ENCODE measurements at regions not wholly inside any gene's neighbourhood (a gene's known extent, or its start where the extent isn't known, plus 50 kb on each side); places are given as distances from the start of the nearest gene placed in this dataset.

- H3K36me3 ChIP-seq (ENCODE audit: insufficient read depth, low read length) = no peaks in the 10 kb centered on the region
- no peaks in the 10 kb centered on the region for H3K27me3 ChIP-seq (ENCODE audit: control insufficient read depth, insufficient read depth, low read length)
- no peaks in the 10 kb centered on the region for H3K9me3 ChIP-seq (replicated peaks; ENCODE audit: low read length)
- H3K4me2 ChIP-seq (ENCODE audit: low read length) = no peak overlapping the region
- no peak overlapping the region for H3K4me3 ChIP-seq (ENCODE audit: low read length)
- no peak overlapping the region for H3K9ac ChIP-seq (ENCODE audit: low read depth, low read length)
- H3K4me1 ChIP-seq (ENCODE audit: control insufficient read depth, insufficient read depth, low read length) = no peaks in the 10 kb centered on the region
Measured at GRCh38 chr21:22630953-22631465, 1632.8 kb downstream of the NCAM2 start.

- Histone ChIP-seq H3K36me3 (ENCODE audit: insufficient read depth, low read length) (no peaks in the 10 kb centered on the region), H3K4me2 (ENCODE audit: low read length) (no peak overlapping the region), H3K4me1 (ENCODE audit: control insufficient read depth, insufficient read depth, low read length) (no peaks in the 10 kb centered on the region), H3K27me3 (ENCODE audit: control insufficient read depth, insufficient read depth, low read length) (no peaks in the 10 kb centered on the region), H3K9me3 (replicated peaks; ENCODE audit: low read length) (no peaks in the 10 kb centered on the region), H3K9ac (ENCODE audit: low read depth, low read length) (no peak overlapping the region), H3K4me3 (ENCODE audit: low read length) (no peak overlapping the region)
Measured at GRCh38 chr21:22632176-22632575, 1634.0 kb downstream of the NCAM2 start.

- Histone ChIP-seq H3K27me3 (ENCODE audit: control insufficient read depth, insufficient read depth, low read length) (no peaks in the 10 kb centered on the region), H3K9ac (ENCODE audit: low read depth, low read length) (no peak overlapping the region), H3K4me2 (ENCODE audit: low read length) (no peak overlapping the region), H3K4me1 (ENCODE audit: control insufficient read depth, insufficient read depth, low read length) (no peaks in the 10 kb centered on the region), H3K9me3 (replicated peaks; ENCODE audit: low read length) (no peaks in the 10 kb centered on the region), H3K36me3 (ENCODE audit: insufficient read depth, low read length) (no peaks in the 10 kb centered on the region), H3K4me3 (ENCODE audit: low read length) (no peak overlapping the region)
Measured at GRCh38 chr21:22649246-22649645, 1651.0 kb downstream of the NCAM2 start.

GRCh38 chr21:22650226-22650625 is 1652.0 kb downstream of the NCAM2 start:
- no peaks in the 10 kb centered on the region for H3K27me3 ChIP-seq (ENCODE audit: control insufficient read depth, insufficient read depth, low read length)
- H3K4me3 ChIP-seq (ENCODE audit: low read length) = no peak overlapping the region
- H3K4me2 ChIP-seq (ENCODE audit: low read length) = no peak overlapping the region
- no peaks in the 10 kb centered on the region for H3K9me3 ChIP-seq (replicated peaks; ENCODE audit: low read length)
- no peak overlapping the region for H3K9ac ChIP-seq (ENCODE audit: low read depth, low read length)
- no peaks in the 10 kb centered on the region for H3K4me1 ChIP-seq (ENCODE audit: control insufficient read depth, insufficient read depth, low read length)
- no peaks in the 10 kb centered on the region for H3K36me3 ChIP-seq (ENCODE audit: insufficient read depth, low read length)

- no peaks in the 10 kb centered on the region for H3K9me3 ChIP-seq (replicated peaks; ENCODE audit: low read length)
- no peaks in the 10 kb centered on the region for H3K36me3 ChIP-seq (ENCODE audit: insufficient read depth, low read length)
- no peaks in the 10 kb centered on the region for H3K27me3 ChIP-seq (ENCODE audit: control insufficient read depth, insufficient read depth, low read length)
- H3K4me3 ChIP-seq (ENCODE audit: low read length) = no peak overlapping the region
- no peaks in the 10 kb centered on the region for H3K4me1 ChIP-seq (ENCODE audit: control insufficient read depth, insufficient read depth, low read length)
- H3K9ac ChIP-seq (ENCODE audit: low read depth, low read length) = no peak overlapping the region
- H3K4me2 ChIP-seq (ENCODE audit: low read length) = no peak overlapping the region
Measured at GRCh38 chr21:22657781-22658180, 1659.6 kb downstream of the NCAM2 start.

- no peak overlapping the region for H3K9ac ChIP-seq (ENCODE audit: low read depth, low read length)
- no peaks in the 10 kb centered on the region for H3K36me3 ChIP-seq (ENCODE audit: insufficient read depth, low read length)
- H3K9me3 ChIP-seq (replicated peaks; ENCODE audit: low read length) = no peaks in the 10 kb centered on the region
- H3K4me3 ChIP-seq (ENCODE audit: low read length) = no peak overlapping the region
- no peaks in the 10 kb centered on the region for H3K27me3 ChIP-seq (ENCODE audit: control insufficient read depth, insufficient read depth, low read length)
- no peaks in the 10 kb centered on the region for H3K4me1 ChIP-seq (ENCODE audit: control insufficient read depth, insufficient read depth, low read length)
- H3K4me2 ChIP-seq (ENCODE audit: low read length) = no peak overlapping the region
Measured at GRCh38 chr21:22670148-22670547, 1671.9 kb downstream of the NCAM2 start.

- Histone ChIP-seq H3K9ac (ENCODE audit: low read depth, low read length) (no peak overlapping the region), H3K9me3 (replicated peaks; ENCODE audit: low read length) (peaks cover 3% of the 10 kb centered on the region), H3K4me3 (ENCODE audit: low read length) (no peak overlapping the region), H3K27me3 (ENCODE audit: control insufficient read depth, insufficient read depth, low read length) (no peaks in the 10 kb centered on the region), H3K4me1 (ENCODE audit: control insufficient read depth, insufficient read depth, low read length) (no peaks in the 10 kb centered on the region), H3K36me3 (ENCODE audit: insufficient read depth, low read length) (no peaks in the 10 kb centered on the region), H3K4me2 (ENCODE audit: low read length) (no peak overlapping the region)
Measured at GRCh38 chr21:22679207-22679606, 1681.0 kb downstream of the NCAM2 start.

- H3K4me1 ChIP-seq (ENCODE audit: control insufficient read depth, insufficient read depth, low read length) = no peaks in the 10 kb centered on the region
- no peak overlapping the region for H3K4me3 ChIP-seq (ENCODE audit: low read length)
- no peaks in the 10 kb centered on the region for H3K36me3 ChIP-seq (ENCODE audit: insufficient read depth, low read length)
- H3K27me3 ChIP-seq (ENCODE audit: control insufficient read depth, insufficient read depth, low read length) = no peaks in the 10 kb centered on the region
- no peak overlapping the region for H3K9ac ChIP-seq (ENCODE audit: low read depth, low read length)
- H3K4me2 ChIP-seq (ENCODE audit: low read length) = no peak overlapping the region
- H3K9me3 ChIP-seq (replicated peaks; ENCODE audit: low read length) = no peaks in the 10 kb centered on the region
Measured at GRCh38 chr21:22691658-22692057, 1693.4 kb downstream of the NCAM2 start.

GRCh38 chr21:22703521-22703920 is 1705.3 kb downstream of the NCAM2 start:
- Histone ChIP-seq H3K4me2 (ENCODE audit: low read length) (no peak overlapping the region), H3K4me3 (ENCODE audit: low read length) (no peak overlapping the region), H3K27me3 (ENCODE audit: control insufficient read depth, insufficient read depth, low read length) (no peaks in the 10 kb centered on the region), H3K4me1 (ENCODE audit: control insufficient read depth, insufficient read depth, low read length) (no peaks in the 10 kb centered on the region), H3K9ac (ENCODE audit: low read depth, low read length) (no peak overlapping the region), H3K36me3 (ENCODE audit: insufficient read depth, low read length) (no peaks in the 10 kb centered on the region), H3K9me3 (replicated peaks; ENCODE audit: low read length) (no peaks in the 10 kb centered on the region)

- H3K9me3 ChIP-seq (replicated peaks; ENCODE audit: low read length) = peaks cover 5% of the 10 kb centered on the region
- H3K36me3 ChIP-seq (ENCODE audit: insufficient read depth, low read length) = no peaks in the 10 kb centered on the region
- H3K4me2 ChIP-seq (ENCODE audit: low read length) = no peak overlapping the region
- no peak overlapping the region for H3K4me3 ChIP-seq (ENCODE audit: low read length)
- no peaks in the 10 kb centered on the region for H3K4me1 ChIP-seq (ENCODE audit: control insufficient read depth, insufficient read depth, low read length)
- no peak overlapping the region for H3K9ac ChIP-seq (ENCODE audit: low read depth, low read length)
- H3K27me3 ChIP-seq (ENCODE audit: control insufficient read depth, insufficient read depth, low read length) = no peaks in the 10 kb centered on the region
Measured at GRCh38 chr21:22710721-22711120, 1712.5 kb downstream of the NCAM2 start.

GRCh38 chr21:22711636-22712035 is 1713.4 kb downstream of the NCAM2 start:
- Histone ChIP-seq H3K36me3 (ENCODE audit: insufficient read depth, low read length) (no peaks in the 10 kb centered on the region), H3K9ac (ENCODE audit: low read depth, low read length) (no peak overlapping the region), H3K4me3 (ENCODE audit: low read length) (no peak overlapping the region), H3K4me2 (ENCODE audit: low read length) (no peak overlapping the region), H3K9me3 (replicated peaks; ENCODE audit: low read length) (peaks cover 9% of the 10 kb centered on the region), H3K4me1 (ENCODE audit: control insufficient read depth, insufficient read depth, low read length) (no peaks in the 10 kb centered on the region), H3K27me3 (ENCODE audit: control insufficient read depth, insufficient read depth, low read length) (no peaks in the 10 kb centered on the region)

GRCh38 chr21:22725436-22725835 is 1727.2 kb downstream of the NCAM2 start:
- peaks cover 8% of the 10 kb centered on the region for H3K9me3 ChIP-seq (replicated peaks; ENCODE audit: low read length)
- no peaks in the 10 kb centered on the region for H3K27me3 ChIP-seq (ENCODE audit: control insufficient read depth, insufficient read depth, low read length)
- H3K36me3 ChIP-seq (ENCODE audit: insufficient read depth, low read length) = no peaks in the 10 kb centered on the region
- H3K4me1 ChIP-seq (ENCODE audit: control insufficient read depth, insufficient read depth, low read length) = no peaks in the 10 kb centered on the region
- no peak overlapping the region for H3K4me3 ChIP-seq (ENCODE audit: low read length)
- no peak overlapping the region for H3K4me2 ChIP-seq (ENCODE audit: low read length)
- no peak overlapping the region for H3K9ac ChIP-seq (ENCODE audit: low read depth, low read length)
